ENCODE measurements at regions not wholly inside any gene's neighbourhood (a gene's known extent, or its start where the extent isn't known, plus 50 kb on each side); places are given as distances from the start of the nearest gene placed in this dataset.

- DNase-seq (ENCODE audit: low read depth in 2 of 2), result no peak
These were observed 382.2 kb downstream of the FUT8 start for GRCh38 chr14:65794674-65795279.

GRCh38 chr14:65798216-65798615, 385.7 kb downstream of the FUT8 start:
- no peak for DNase-seq (ENCODE audit: low read depth in 2 of 2)

- no peak for DNase-seq (ENCODE audit: low read depth in 2 of 2)
These were observed 388.2 kb downstream of the FUT8 start for GRCh38 chr14:65800694-65801093.

GRCh38 chr14:65802196-65802595, 389.7 kb downstream of the FUT8 start:
- DNase-seq (ENCODE audit: low read depth in 2 of 2), result no peak

- DNase-seq (ENCODE audit: low read depth in 2 of 2), result no peak
These were observed 391.4 kb downstream of the FUT8 start for GRCh38 chr14:65803885-65804284.

GRCh38 chr14:65804439-65805112, 392.0 kb downstream of the FUT8 start:
- DNase-seq (ENCODE audit: low read depth in 2 of 2), result no peak

GRCh38 chr14:65805113-65805473, 392.6 kb downstream of the FUT8 start:
- DNase-seq (ENCODE audit: low read depth in 2 of 2), result no peak

- no peak for DNase-seq (ENCODE audit: low read depth in 2 of 2)
These were observed 395.9 kb downstream of the FUT8 start for GRCh38 chr14:65808390-65808789.

GRCh38 chr14:65810322-65810721, 397.8 kb downstream of the FUT8 start:
- DNase-seq (ENCODE audit: low read depth in 2 of 2), result no peak

- DNase-seq (ENCODE audit: low read depth in 2 of 2), result no peak
These were observed 401.3 kb downstream of the FUT8 start for GRCh38 chr14:65813760-65814384.

- DNase-seq (ENCODE audit: low read depth in 2 of 2), result no peak
These were observed 402.6 kb downstream of the FUT8 start for GRCh38 chr14:65815127-65815526.

GRCh38 chr14:65817011-65817410, 404.5 kb downstream of the FUT8 start:
- no peak for DNase-seq (ENCODE audit: low read depth in 2 of 2)

- no peak for DNase-seq (ENCODE audit: low read depth in 2 of 2)
These were observed 407.0 kb downstream of the FUT8 start for GRCh38 chr14:65819569-65819968.

- DNase-seq (ENCODE audit: low read depth in 2 of 2), result no peak
These were observed 408.8 kb downstream of the FUT8 start for GRCh38 chr14:65821224-65821753.

- peak; percentile 35 to 53 for DNase-seq (ENCODE audit: low read depth in 2 of 2)
These were observed 411.9 kb downstream of the FUT8 start for GRCh38 chr14:65824285-65824977.

GRCh38 chr14:65824978-65825299, 412.4 kb downstream of the FUT8 start:
- DNase-seq (ENCODE audit: low read depth in 2 of 2), result no peak

GRCh38 chr14:65826946-65827345, 414.4 kb downstream of the FUT8 start:
- DNase-seq (ENCODE audit: low read depth in 2 of 2), result no peak

GRCh38 chr14:65827520-65827919, 415.0 kb downstream of the FUT8 start:
- no peak for DNase-seq (ENCODE audit: low read depth in 2 of 2)

GRCh38 chr14:65828396-65828795, 415.9 kb downstream of the FUT8 start:
- DNase-seq (ENCODE audit: low read depth in 2 of 2), result no peak

GRCh38 chr14:65832431-65833266, 420.1 kb downstream of the FUT8 start:
- no peak for DNase-seq (ENCODE audit: low read depth in 2 of 2)

- DNase-seq (ENCODE audit: low read depth in 2 of 2), result no peak
These were observed 420.8 kb downstream of the FUT8 start for GRCh38 chr14:65833267-65833880.

Measured in stimulated activated CD8-positive, alpha-beta memory T cell treated with anti-CD3 and anti-CD28 coated beads, Interleukin-7, amount 100 ng/mL, for 4 hours (primary cell).